SK-N-MC (cell line): ENCODE measurements at regions not wholly inside any gene's neighbourhood (a gene's known extent, or its start where the extent isn't known, plus 50 kb on each side); places are given as distances from the start of the nearest gene placed in this dataset.

Source experiments
- DNase-seq: peaks from one replicate; pipeline ENCODE4 v3.0.0-alpha.2; 2011; ENCODE audit warnings: low read depth, low spot score
- H3K27ac ChIP-seq: fragments of 200-600 bp; sonication (generic); 2 replicates; pipeline ENCODE4 v1.5.1; 2016; ENCODE audit warnings: mixed run types
- H3K36me3 ChIP-seq: fragments of 200-600 bp; sonication (generic); 2 replicates; pipeline ENCODE4 v1.6.1; 2017; ENCODE audit warnings: antibody characterized with exemption, low read length, mixed read lengths; ENCODE audit not compliant: insufficient read depth
- H3K4me3 ChIP-seq: fragments of 200-600 bp; sonication (generic); 2 replicates; pipeline ENCODE4 v1.5.1; 2016
- H3K9ac ChIP-seq: fragments of 200-600 bp; sonication (generic); 2 replicates; pipeline ENCODE4 v1.8.0; 2017; ENCODE audit warnings: mixed run types, mixed read lengths; ENCODE audit not compliant: insufficient read length
- H3K9me3 ChIP-seq: fragments of 200-600 bp; sonication (generic); 2 replicates; pipeline ENCODE4 v1.6.1; 2017; ENCODE audit warnings: low read depth, mild to moderate bottlenecking, antibody characterized with exemption, low read length, moderate library complexity, mixed read lengths
- EZH2 ChIP-seq: fragments of 200-600 bp; sonication (generic); IDR thresholded peaks from one replicate; pipeline ENCODE4 v1.6.1; 2017; ENCODE audit warnings: antibody characterized with exemption
- FOXP2 ChIP-seq: optimal IDR thresholded peaks from 2 replicates; pipeline ENCODE3; 2011; ENCODE audit warnings: mild to moderate bottlenecking, moderate library complexity; ENCODE audit not compliant: insufficient read depth; ENCODE audit errors: extremely low read length, control extremely low read depth
- POLR2AphosphoS5 ChIP-seq: IDR thresholded peaks from 2 replicates; pipeline ENCODE4 v1.6.1; 2012; ENCODE audit warnings: mild to moderate bottlenecking, low read depth, low read length, borderline replicate concordance

DNA sequence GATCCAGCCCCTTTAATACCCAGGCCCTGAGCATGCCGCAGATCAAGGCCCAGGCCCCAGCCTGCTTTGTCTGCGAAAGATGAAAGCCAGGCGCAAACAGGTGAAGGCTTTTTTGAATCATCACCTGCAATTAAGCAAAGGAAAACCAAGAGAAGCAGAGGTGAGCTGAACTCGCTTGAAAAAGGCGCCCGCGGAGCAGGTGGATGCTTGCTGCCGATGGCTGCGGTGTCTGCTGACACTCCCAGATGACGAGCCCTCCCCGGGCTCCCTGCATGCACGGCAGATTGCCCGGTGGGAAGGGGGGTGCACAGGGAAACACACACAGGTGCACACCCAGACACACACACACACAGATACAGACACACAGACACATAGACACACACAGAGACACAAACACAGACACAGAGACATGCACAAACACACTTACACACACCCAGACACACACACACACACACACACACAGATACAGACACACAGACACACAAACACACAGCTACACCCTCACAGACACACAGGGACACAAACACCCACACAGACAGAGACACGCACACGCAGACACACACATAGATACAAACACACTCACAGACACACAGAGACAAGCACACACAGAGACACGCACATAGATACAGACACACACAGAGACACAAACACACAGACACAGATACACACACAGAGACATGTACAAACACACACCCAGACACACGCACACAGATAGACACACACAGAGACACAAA, 142.6 kb upstream of the RNF32 start:
- TF ChIP-seq POLR2AphosphoS5 (no peak), FOXP2 (no peak)
- no peak for DNase-seq
- H3K27ac ChIP-seq, result no peak overlapping the region
- no peaks in the 10 kb centered on the region for H3K36me3 ChIP-seq
- no peaks in the 10 kb centered on the region for H3K9me3 ChIP-seq
- no peak overlapping the region for H3K9ac ChIP-seq
- H3K4me3 ChIP-seq, result no peak overlapping the region

DNA sequence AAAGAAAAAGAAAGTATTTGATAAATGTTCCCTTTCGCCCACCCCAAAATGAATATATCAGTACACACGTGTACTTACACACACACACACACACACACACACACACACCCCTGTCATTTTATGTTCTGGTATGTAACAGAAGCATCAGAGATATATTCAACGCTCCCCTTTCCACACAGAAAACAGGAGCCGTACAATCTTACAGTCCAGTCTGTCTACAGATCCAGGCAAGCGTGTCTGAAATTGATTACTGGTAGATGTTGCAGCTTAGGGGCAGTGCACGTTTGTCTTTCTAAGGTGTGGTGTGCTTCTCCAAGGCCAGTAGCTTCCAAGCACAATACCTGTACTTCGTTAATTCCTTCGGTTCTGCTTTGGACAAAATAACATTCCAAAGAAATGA, 143.7 kb upstream of the RNF32 start:
- no peak for DNase-seq
- no peak overlapping the region for H3K4me3 ChIP-seq

DNA sequence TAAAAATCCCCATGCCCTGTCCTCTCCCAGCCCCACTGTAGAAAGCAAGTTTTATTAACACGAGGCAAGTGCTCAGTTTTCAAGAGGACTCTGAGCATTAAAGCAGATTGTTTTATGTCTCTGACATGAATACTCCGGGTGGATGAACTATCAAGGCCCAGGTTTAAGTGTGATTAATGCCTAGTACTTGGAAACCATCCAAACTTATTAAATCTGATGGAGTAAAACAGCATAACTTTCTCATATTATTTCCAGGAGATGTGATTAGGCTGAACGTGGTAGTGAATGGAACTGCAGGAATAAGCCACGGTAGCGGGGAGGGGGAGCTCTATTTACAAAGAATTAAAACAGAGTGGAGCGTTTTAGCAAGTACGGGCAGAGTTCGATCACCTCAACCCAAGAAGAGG, 144.2 kb upstream of the RNF32 start:
- no peak for DNase-seq
- H3K4me3 ChIP-seq, result no peak overlapping the region
- no peak overlapping the region for H3K9ac ChIP-seq
- no peak overlapping the region for H3K27ac ChIP-seq
- no peaks in the 10 kb centered on the region for H3K9me3 ChIP-seq
- TF ChIP-seq POLR2AphosphoS5 (no peak), FOXP2 (no peak), EZH2 (no peak)
- no peaks in the 10 kb centered on the region for H3K36me3 ChIP-seq

More for the DNA sequence above, 143.7 kb upstream of the RNF32 start:
- Histone ChIP-seq H3K9me3 (no peaks in the 10 kb centered on the region), H3K27ac (no peak overlapping the region), H3K9ac (no peak overlapping the region), H3K36me3 (no peaks in the 10 kb centered on the region)
- TF ChIP-seq POLR2AphosphoS5, result no peak
- TF ChIP-seq EZH2, result no peak
- no peak for TF ChIP-seq FOXP2

DNA sequence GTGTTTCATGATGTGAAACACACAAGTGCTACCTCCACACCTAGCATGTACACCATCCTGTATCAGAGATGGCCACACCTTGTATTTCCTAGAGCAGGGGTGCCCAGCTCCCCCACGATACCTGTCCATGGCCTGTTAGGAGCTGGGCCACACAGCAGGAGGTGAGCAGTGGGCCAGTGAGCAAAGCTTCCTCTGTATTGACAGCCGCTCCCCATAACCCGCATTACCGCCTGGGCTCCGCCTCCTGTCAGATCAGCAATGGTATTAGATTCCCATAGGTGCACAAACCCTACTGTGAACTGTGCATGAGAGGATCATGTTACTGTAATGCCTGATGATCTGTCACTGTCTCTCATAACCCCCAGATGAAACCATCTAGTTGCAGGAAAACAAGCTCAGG, 145.6 kb upstream of the RNF32 start:
- no peak for TF ChIP-seq POLR2AphosphoS5
- TF ChIP-seq FOXP2, result no peak
- no peak for TF ChIP-seq EZH2
- H3K9ac ChIP-seq, result no peak overlapping the region
- H3K36me3 ChIP-seq, result no peaks in the 10 kb centered on the region
- H3K4me3 ChIP-seq, result no peak overlapping the region
- DNase-seq, result no peak
- no peak overlapping the region for H3K27ac ChIP-seq
- no peaks in the 10 kb centered on the region for H3K9me3 ChIP-seq

DNA sequence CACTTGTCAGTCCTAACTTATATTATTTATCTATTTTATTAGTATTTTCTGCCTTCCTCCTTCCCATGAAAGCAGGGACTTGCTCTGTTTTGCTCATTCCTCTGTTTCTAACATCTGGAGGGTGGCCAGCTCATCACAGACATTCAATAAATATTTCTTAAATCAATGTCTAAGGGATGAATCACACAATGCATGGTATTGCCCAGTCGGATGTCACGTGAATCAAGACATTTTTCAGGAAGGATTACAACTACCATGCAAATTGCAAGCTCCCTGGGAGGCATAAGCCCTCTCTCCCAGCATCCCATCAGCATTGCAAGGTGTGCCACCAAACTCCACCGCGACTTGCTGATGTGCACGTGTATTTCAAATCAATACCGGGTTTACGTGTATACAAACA, 146.6 kb upstream of the RNF32 start:
- DNase-seq, result no peak
- no peak for TF ChIP-seq FOXP2
- TF ChIP-seq POLR2AphosphoS5, result no peak
- no peak for TF ChIP-seq EZH2
- H3K36me3 ChIP-seq, result no peaks in the 10 kb centered on the region
- H3K9ac ChIP-seq, result no peak overlapping the region
- no peaks in the 10 kb centered on the region for H3K9me3 ChIP-seq
- H3K4me3 ChIP-seq, result no peak overlapping the region
- H3K27ac ChIP-seq, result no peak overlapping the region

GRCh38 chr7:156492170-156492569, 148.4 kb upstream of the RNF32 start:
- no peaks in the 10 kb centered on the region for H3K36me3 ChIP-seq
- H3K9me3 ChIP-seq, result no peaks in the 10 kb centered on the region
- no peak for DNase-seq
- TF ChIP-seq FOXP2 (no peak), EZH2 (no peak), POLR2AphosphoS5 (no peak)
- no peak overlapping the region for H3K9ac ChIP-seq
- H3K4me3 ChIP-seq, result no peak overlapping the region
- H3K27ac ChIP-seq, result no peak overlapping the region

- Histone ChIP-seq H3K4me3 (no peak overlapping the region), H3K27ac (no peak overlapping the region), H3K9ac (no peak overlapping the region), H3K36me3 (no peaks in the 10 kb centered on the region), H3K9me3 (no peaks in the 10 kb centered on the region)
- DNase-seq, result no peak
- TF ChIP-seq EZH2, result no peak
- TF ChIP-seq POLR2AphosphoS5, result no peak
- TF ChIP-seq FOXP2, result no peak
Observed at GRCh38 chr7:156491435-156491834, 149.1 kb upstream of the RNF32 start.

- TF ChIP-seq POLR2AphosphoS5 (no peak), EZH2 (no peak), FOXP2 (no peak)
- Histone ChIP-seq H3K36me3 (no peaks in the 10 kb centered on the region), H3K4me3 (no peak overlapping the region), H3K9me3 (no peaks in the 10 kb centered on the region), H3K9ac (no peak overlapping the region), H3K27ac (no peak overlapping the region)
- no peak for DNase-seq
Observed at GRCh38 chr7:156490021-156490800, 150.4 kb upstream of the RNF32 start.
